ENCODE measurements at regions not wholly inside any gene's neighbourhood (a gene's known extent, or its start where the extent isn't known, plus 50 kb on each side); places are given as distances from the start of the nearest gene placed in this dataset.

- Mint-ChIP-seq H3K4me3 (ENCODE audit: unreplicated experiment) (no peak overlapping the region), H3K27ac (ENCODE audit: low read depth, unreplicated experiment) (no peak overlapping the region), H3K36me3 (ENCODE audit: insufficient read depth, unreplicated experiment) (no peaks in the 10 kb centered on the region), H3K9me3 (ENCODE audit: unreplicated experiment) (no peaks in the 10 kb centered on the region), H3K4me1 (ENCODE audit: insufficient read depth, unreplicated experiment) (no peaks in the 10 kb centered on the region), H3K27me3 (ENCODE audit: insufficient read depth, unreplicated experiment) (peaks cover 61% of the 10 kb centered on the region)
- POLR2A ChIA-PET = no interaction called here
- CTCF ChIA-PET = interaction anchor here (0.7 kb wide), 1 partner anchor 1227 kb away, joined by 3 read pairs; no protein-coding TSS in a partner anchor
- no TSS peak for BruUV-seq (replicated peaks)
- no peak for TF ChIP-seq CTCF (IDR thresholded peaks at IDR 0.05; ENCODE audit: unreplicated experiment)
- intact Hi-C loops (cut with micrococcal nuclease) = no loop called here
- no peak for DNase-seq (ENCODE audit: unreplicated experiment)
These were observed 124.4 kb upstream of the PFKP start for GRCh38 chr10:2942938-2943337.

- DNase-seq (ENCODE audit: unreplicated experiment) = no peak
- no peak overlapping the region for H3K4me3 Mint-ChIP-seq (ENCODE audit: unreplicated experiment)
- no peaks in the 10 kb centered on the region for H3K4me1 Mint-ChIP-seq (ENCODE audit: insufficient read depth, unreplicated experiment)
- TF ChIP-seq CTCF (IDR thresholded peaks at IDR 0.05; ENCODE audit: unreplicated experiment) = no peak
- H3K27me3 Mint-ChIP-seq (ENCODE audit: insufficient read depth, unreplicated experiment) = peaks cover 97% of the 10 kb centered on the region
- H3K27ac Mint-ChIP-seq (ENCODE audit: low read depth, unreplicated experiment) = no peak overlapping the region
- no TSS peak for BruUV-seq (replicated peaks)
- intact Hi-C loops (cut with micrococcal nuclease) = loop anchor here (1.0 kb wide), 2 partner anchors 39 to 104 kb away; no protein-coding TSS in a partner anchor
- no peaks in the 10 kb centered on the region for H3K9me3 Mint-ChIP-seq (ENCODE audit: unreplicated experiment)
- H3K36me3 Mint-ChIP-seq (ENCODE audit: insufficient read depth, unreplicated experiment) = no peaks in the 10 kb centered on the region
- CTCF ChIA-PET = interaction anchor here (2.1 to 2.3 kb wide), 2 partner anchors 11 to 39 kb away, joined by 6 to 10 read pairs; no protein-coding TSS in a partner anchor
- POLR2A ChIA-PET = no interaction called here
These were observed 128.5 kb upstream of the PFKP start for GRCh38 chr10:2938869-2939268.

GRCh38 chr10:2936816-2937215 lies 130.5 kb upstream of the PFKP start:
- Mint-ChIP-seq H3K27ac (ENCODE audit: low read depth, unreplicated experiment) (no peak overlapping the region), H3K9me3 (ENCODE audit: unreplicated experiment) (no peaks in the 10 kb centered on the region), H3K27me3 (ENCODE audit: insufficient read depth, unreplicated experiment) (peaks cover 85% of the 10 kb centered on the region), H3K36me3 (ENCODE audit: insufficient read depth, unreplicated experiment) (no peaks in the 10 kb centered on the region), H3K4me3 (ENCODE audit: unreplicated experiment) (no peak overlapping the region), H3K4me1 (ENCODE audit: insufficient read depth, unreplicated experiment) (no peaks in the 10 kb centered on the region)
- no peak for DNase-seq (ENCODE audit: unreplicated experiment)
- intact Hi-C loops (cut with micrococcal nuclease) = no loop called here
- ChIA-PET POLR2A (no interaction called here), CTCF (interaction anchor here (0.8 to 2.3 kb wide), 3 partner anchors 9 to 41 kb away, joined by 3 to 10 read pairs (median 6); no protein-coding TSS in a partner anchor)
- no TSS peak for BruUV-seq (replicated peaks)
- TF ChIP-seq CTCF (IDR thresholded peaks at IDR 0.05; ENCODE audit: unreplicated experiment) = no peak

- Mint-ChIP-seq H3K27me3 (ENCODE audit: insufficient read depth, unreplicated experiment) (peaks cover 75% of the 10 kb centered on the region), H3K4me3 (ENCODE audit: unreplicated experiment) (no peak overlapping the region), H3K27ac (ENCODE audit: low read depth, unreplicated experiment) (no peak overlapping the region), H3K4me1 (ENCODE audit: insufficient read depth, unreplicated experiment) (no peaks in the 10 kb centered on the region), H3K36me3 (ENCODE audit: insufficient read depth, unreplicated experiment) (no peaks in the 10 kb centered on the region), H3K9me3 (ENCODE audit: unreplicated experiment) (no peaks in the 10 kb centered on the region)
- ChIA-PET POLR2A (no interaction called here), CTCF (interaction anchor here (0.6 kb wide), 1 partner anchor 10 kb away, joined by 4 read pairs; no protein-coding TSS in a partner anchor)
- no peak for DNase-seq (ENCODE audit: unreplicated experiment)
- no peak for TF ChIP-seq CTCF (IDR thresholded peaks at IDR 0.05; ENCODE audit: unreplicated experiment)
- BruUV-seq (replicated peaks) = no TSS peak
- intact Hi-C loops (cut with micrococcal nuclease) = no loop called here
These were observed 131.5 kb upstream of the PFKP start for GRCh38 chr10:2935647-2936386.

Data from MCF 10A (cell line).